GM19463 (cell line): ENCODE measurements at regions not wholly inside any gene's neighbourhood (a gene's known extent, or its start where the extent isn't known, plus 50 kb on each side); places are given as distances from the start of the nearest gene placed in this dataset.
"Not testable (repeated sequence)": the region's sequence is repeated elsewhere in the genome, so short reads cannot be mapped to it uniquely, and the experiment has no call there.

Experiments
- ATAC-seq: cut with Tn5 transposase; IDR thresholded peaks from one replicate; pipeline ENCODE4 v1.9.1; 2021; ENCODE audit warnings: mild to moderate bottlenecking, moderate library complexity; ENCODE audit not compliant: unreplicated experiment

- no peak for ATAC-seq
Measured at GRCh38 chr6:23823421-23823820, 302.6 kb upstream of the NRSN1 start.

DNA sequence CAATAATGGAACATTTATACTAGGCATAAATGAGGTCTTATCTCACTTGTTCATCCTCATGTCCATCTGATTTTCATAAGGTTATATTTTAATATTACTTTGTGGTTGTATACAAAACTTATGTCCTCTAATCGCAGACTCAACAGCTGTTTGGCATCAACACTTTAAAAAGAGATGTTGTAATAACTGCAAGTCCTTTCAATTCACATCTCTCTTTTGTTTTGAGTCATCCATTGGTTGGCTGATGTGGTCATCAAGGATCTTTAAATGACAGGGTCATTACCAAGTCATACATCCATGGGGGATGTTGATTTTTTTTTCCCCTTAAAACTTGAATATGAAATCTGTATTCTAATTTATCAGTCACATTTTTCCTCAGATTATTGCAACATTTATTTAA is 299.4 kb upstream of the NRSN1 start:
- no peak for ATAC-seq

DNA sequence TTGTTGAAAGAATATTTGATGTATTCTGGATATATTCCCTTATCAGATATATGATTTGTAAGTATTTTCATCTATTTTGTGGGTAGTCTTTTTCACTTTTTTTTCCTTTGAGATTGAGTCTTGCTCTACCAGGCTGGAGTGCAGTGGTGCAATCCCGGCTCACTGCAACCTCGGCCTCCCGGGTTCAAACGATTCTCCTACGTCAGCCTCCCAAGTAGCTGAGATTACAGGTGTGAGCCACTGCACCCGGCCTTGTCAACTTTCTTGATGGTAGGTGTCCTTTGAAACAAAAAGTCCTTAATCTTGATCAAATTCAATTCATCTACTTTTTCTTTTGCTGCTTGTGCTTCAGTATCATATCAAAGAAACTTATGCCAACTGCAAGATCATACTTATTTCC is 297.2 kb upstream of the NRSN1 start:
- no peak for ATAC-seq

GRCh38 chr6:23841116-23841515 is 284.9 kb upstream of the NRSN1 start:
- no peak for ATAC-seq

DNA sequence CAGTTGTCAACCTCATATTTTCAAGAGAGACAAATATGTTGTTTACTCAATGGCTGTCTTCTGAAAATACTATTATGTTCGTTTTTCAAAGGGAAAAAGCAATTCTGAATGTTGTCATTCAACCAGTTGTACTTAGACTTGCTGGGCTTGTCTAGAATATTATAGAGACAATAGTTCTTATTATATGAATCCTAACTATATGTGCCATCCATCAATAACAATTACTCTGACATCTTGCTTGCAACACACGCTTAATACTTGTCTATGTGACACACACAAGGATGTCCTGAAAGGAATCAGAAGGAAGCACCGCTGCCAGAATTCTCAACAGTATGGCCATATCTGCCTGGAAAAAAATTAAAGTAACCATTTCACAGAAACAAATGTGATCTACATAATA is 283.3 kb upstream of the NRSN1 start:
- no peak for ATAC-seq

GRCh38 chr6:23851522-23851921 is 274.5 kb upstream of the NRSN1 start:
- no peak for ATAC-seq

- ATAC-seq, result not testable (repeated sequence)
Measured at GRCh38 chr6:23853566-23854133, 272.4 kb upstream of the NRSN1 start.

DNA sequence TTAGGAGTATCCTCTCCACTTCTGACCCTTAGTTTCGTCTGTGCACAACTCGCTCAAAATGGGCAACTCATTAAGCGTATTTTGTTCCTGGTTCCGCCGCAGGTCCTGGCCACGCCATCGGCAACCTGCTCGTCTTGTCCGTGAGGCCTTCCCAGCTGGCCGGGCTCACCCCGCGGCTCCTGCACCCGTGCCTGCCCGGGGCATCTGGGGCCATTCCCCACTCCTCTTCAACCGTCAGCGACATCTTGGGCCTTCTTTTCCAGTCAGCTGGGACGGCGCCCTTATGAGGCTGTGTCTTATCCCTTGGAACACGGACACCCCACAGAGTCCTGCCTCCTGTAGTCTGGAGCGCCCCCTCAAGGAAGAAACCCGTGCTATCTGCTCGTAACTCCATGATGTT is 271.9 kb upstream of the NRSN1 start:
- ATAC-seq, result not testable (repeated sequence)

DNA sequence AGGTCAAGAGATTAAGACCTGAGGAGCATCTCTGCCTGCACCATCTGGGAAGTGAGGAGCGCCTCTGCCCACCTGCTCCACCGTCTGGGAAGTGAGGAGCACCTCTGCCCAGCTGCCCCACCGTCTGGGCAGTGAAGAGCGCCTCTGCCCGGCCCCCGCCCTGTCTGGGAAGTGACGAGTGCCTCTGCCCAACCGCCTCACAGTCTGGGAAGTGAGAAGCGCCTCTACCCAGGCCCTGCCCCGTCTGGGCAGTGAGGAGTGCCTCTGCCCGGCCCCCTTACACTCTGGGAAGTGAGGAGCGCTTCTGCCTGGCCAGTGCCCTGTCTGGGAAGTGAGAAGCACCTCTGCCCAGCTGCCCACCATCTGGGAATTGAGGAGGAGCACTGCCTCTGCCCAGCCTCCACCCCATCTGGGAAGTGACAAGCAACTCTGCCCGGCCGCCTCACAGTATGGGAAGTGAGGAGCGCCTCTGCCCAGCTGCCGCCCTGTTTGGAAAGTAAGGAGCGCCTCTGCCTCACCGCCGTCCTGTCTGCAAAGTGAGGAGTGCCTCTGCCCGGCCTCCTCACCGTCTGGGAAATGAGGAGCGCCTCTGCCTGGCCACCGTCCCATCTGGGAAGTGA is 270.4 kb upstream of the NRSN1 start:
- ATAC-seq, result no peak

- ATAC-seq, result no peak
Measured at GRCh38 chr6:23870496-23870895, 255.5 kb upstream of the NRSN1 start.

GRCh38 chr6:23873161-23873560 is 252.9 kb upstream of the NRSN1 start:
- no peak for ATAC-seq

DNA sequence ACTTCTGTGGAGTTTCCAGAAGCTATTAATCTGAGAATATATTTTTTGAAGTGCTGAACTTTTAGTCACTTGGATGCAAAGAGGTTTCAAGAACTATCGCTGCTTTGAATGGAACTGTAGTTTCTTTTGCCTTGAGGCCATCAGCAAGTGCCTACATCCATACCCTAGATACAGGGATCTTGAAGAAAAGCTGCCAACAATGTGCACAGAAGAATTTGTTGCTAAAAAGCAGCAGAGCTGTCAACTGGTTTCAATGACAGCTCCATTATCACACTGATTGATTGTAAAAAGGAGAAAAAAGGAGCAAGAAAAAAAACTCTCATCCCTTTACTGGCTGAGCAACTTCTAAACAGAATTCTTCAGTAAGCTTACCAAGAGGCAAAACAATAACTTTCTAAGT is 251.0 kb upstream of the NRSN1 start:
- no peak for ATAC-seq

- no peak for ATAC-seq
Measured at GRCh38 chr6:23879816-23880215, 246.2 kb upstream of the NRSN1 start.

DNA sequence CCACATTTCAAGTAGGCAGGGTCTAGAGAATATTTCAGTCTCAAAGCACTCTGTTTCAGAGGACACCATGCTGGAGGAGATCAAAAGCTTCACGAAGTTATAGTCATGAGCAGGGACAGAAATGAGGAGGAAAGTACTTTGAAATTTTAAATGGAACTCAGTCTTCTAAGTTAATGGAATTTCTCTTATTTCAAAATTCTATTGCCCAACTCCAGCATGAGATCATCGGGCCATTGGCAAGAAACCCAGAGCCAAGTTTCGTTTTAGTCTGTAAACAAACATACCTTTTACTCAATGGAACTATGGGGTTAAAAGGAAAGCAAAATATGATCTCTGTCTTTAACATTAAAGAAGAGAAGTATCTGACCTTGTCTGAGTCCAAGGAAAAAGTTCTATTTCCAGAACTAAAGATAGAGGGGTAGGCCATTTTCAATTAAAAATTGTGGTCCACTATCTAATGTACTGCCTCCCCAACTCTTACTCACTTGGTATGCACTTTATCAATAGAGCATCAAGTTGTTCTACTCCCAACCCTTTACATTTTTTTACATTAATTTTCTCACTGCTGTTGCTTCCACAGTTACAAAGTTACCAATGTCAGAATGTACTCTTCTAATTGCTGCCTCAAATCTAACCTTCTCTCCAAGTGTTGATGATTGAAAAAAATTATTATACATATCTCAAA is 235.3 kb upstream of the NRSN1 start:
- ATAC-seq, result no peak

DNA sequence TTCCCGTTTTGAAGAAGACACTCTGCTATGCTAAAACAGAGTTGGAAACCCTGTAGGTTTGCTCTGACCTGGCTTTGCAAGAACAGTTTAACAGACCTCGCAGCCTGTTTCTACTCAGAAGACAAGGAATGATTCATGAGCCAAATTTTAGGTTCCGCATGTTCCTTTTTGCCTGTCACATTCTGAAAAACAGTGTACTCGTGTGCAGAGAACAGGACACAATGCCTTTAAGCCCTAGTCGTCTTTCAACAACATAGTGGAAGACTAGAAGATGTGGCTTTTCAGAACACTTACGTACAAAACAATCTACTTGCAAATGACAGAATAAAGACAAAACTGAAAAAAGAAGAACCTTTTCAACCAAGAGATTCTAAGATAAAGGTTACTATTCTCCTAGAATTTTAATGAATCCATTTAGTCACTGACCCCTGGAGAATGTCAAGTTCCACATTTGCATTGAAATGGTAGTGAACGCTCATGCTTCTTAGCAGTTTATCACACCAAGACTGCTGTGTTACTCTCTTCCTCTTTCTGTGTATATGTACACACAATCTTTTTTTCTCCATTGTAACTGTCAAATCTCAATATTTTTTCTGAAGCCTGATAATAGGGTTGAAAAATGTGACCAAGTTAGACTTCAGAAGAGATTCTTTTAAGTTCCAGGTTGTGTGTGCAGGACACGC is 220.7 kb upstream of the NRSN1 start:
- ATAC-seq, result no peak

- ATAC-seq, result no peak
Measured at GRCh38 chr6:23910420-23910819, 215.6 kb upstream of the NRSN1 start.

GRCh38 chr6:23927935-23928334 is 198.1 kb upstream of the NRSN1 start:
- no peak for ATAC-seq

- no peak for ATAC-seq
Measured at GRCh38 chr6:23929201-23929600, 196.8 kb upstream of the NRSN1 start.

DNA sequence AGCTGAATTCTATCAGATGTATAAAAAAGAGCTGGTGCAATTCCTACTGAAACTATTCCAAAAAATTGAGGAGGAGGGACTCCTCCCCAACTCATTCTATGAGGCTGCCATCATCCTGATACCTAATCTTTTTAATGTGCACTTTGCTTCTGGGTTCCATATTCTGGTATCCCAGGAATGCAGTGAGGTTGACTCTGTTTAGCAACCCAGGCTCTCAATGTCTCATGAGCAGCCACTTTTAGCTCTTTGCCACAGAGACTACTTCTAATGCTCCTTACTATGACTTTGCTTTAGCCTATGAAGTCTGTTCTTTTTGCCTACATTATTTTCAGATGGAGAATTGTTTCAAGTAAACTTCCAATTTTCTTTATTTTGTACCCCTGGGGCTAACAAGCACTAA is 185.5 kb upstream of the NRSN1 start:
- ATAC-seq, result no peak

DNA sequence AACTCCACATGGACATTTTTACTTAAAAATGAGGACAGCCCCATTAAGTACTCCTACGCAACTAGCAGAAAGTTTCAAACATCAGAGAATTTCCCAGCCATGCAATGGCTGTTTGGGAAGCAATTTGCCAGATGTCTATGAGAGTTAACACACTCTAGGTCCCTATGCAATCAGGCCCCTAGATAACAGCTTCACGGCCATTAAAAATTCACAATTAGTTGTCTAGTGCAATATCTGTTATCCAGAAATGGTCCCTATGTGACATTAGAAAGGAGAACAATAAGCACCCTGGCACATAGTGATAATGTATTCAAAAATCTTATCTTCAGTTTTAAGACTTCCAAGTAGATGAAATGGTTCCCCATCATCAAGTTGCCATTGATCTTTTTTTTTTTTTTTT is 174.3 kb upstream of the NRSN1 start:
- no peak for ATAC-seq

DNA sequence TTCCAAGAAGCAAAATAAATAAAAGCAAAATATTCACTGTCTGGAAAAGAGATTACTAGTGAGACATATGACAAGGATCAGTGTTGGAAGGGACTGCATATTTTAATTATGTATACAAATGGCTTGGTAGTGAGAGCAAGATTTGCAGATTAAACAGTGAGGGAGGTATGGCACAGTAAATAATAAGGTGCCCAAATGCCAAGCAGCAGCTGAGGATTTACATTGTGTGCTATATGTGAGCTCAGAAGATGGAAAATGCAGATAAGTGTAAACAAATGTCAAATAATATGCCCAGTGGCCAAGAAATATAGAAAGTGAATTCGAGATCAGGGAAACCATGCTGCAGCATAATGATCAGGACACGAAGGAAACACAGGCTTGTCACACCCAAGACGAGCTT is 173.8 kb upstream of the NRSN1 start:
- ATAC-seq, result no peak

- ATAC-seq, result no peak
Measured at GRCh38 chr6:23953976-23954375, 172.0 kb upstream of the NRSN1 start.
